OCI-LY1 (cell line): ENCODE measurements at regions not wholly inside any gene's neighbourhood (a gene's known extent, or its start where the extent isn't known, plus 50 kb on each side); places are given as distances from the start of the nearest gene placed in this dataset.

Experiments
- H2AFZ ChIP-seq: fragments of 200-600 bp; sonication (generic), shearing (Covaris generic); 2 replicates; pipeline ENCODE4 v1.6.0; 2014; ENCODE audit warnings: antibody characterized with exemption, mild to moderate bottlenecking, low read length
- H3F3A ChIP-seq: fragments of 200-600 bp; sonication (generic), shearing (Covaris generic); 2 replicates; pipeline ENCODE4 v1.6.0; 2014; ENCODE audit warnings: mild to moderate bottlenecking, antibody characterized with exemption, low read length, moderate library complexity; ENCODE audit not compliant: insufficient read depth
- H3K27ac ChIP-seq: fragments of 200-600 bp; sonication (generic); 2 replicates; pipeline ENCODE4 v1.5.1; 2014; ENCODE audit warnings: low read length, mixed run types, mild to moderate bottlenecking, low read depth; ENCODE audit not compliant: poor library complexity, severe bottlenecking
- H3K27me3 ChIP-seq: fragments of 200-600 bp; sonication (generic); 2 replicates; pipeline ENCODE4 v1.6.0; 2014; ENCODE audit warnings: antibody characterized with exemption, mild to moderate bottlenecking, low read length, moderate library complexity; ENCODE audit not compliant: insufficient read depth
- H3K36me3 ChIP-seq: fragments of 200-600 bp; sonication (generic); 2 replicates; pipeline ENCODE4 v1.6.1; 2014; ENCODE audit warnings: mild to moderate bottlenecking, antibody characterized with exemption, low read length, moderate library complexity, mixed read lengths; ENCODE audit not compliant: insufficient read depth
- H3K4me1 ChIP-seq: fragments of 200-600 bp; sonication (generic); 2 replicates; pipeline ENCODE4 v1.5.1; 2014; ENCODE audit warnings: mild to moderate bottlenecking, low read length, moderate library complexity; ENCODE audit not compliant: insufficient read depth, severe bottlenecking
- H3K4me2 ChIP-seq: fragments of 200-600 bp; sonication (generic), shearing (Covaris generic); 2 replicates; pipeline ENCODE4 v1.6.1; 2014; ENCODE audit warnings: low read length
- H3K4me3 ChIP-seq: fragments of 200-600 bp; sonication (generic); 2 replicates; pipeline ENCODE4 v1.5.1; 2014; ENCODE audit warnings: low read length, low read depth, mild to moderate bottlenecking, mixed read lengths; ENCODE audit not compliant: poor library complexity, severe bottlenecking
- H3K79me2 ChIP-seq: fragments of 200-600 bp; shearing (Covaris generic); 2 replicates; pipeline ENCODE4 v1.6.1; 2016; ENCODE audit warnings: mixed run types, low read length, mixed read lengths; ENCODE audit not compliant: insufficient read depth
- H3K9ac ChIP-seq: fragments of 200-600 bp; sonication (generic), shearing (Covaris generic); 2 replicates; pipeline ENCODE4 v1.6.1; 2014; ENCODE audit warnings: mild to moderate bottlenecking, low read length, mixed read lengths
- H3K9me2 ChIP-seq: fragments of 200-600 bp; sonication (generic), shearing (Covaris generic); 2 replicates; pipeline ENCODE4 v1.6.1; 2014; ENCODE audit warnings: low read depth, mild to moderate bottlenecking, low read length, mixed read lengths
- H3K9me3 ChIP-seq: fragments of 200-600 bp; shearing (Covaris generic); 2 replicates; pipeline ENCODE4 v1.6.1; 2014; ENCODE audit warnings: low read length, mixed read lengths
- H4K20me1 ChIP-seq: fragments of 200-600 bp; sonication (generic), shearing (Covaris generic); 2 replicates; pipeline ENCODE4 v1.6.0; 2016; ENCODE audit warnings: mild to moderate bottlenecking, low read length; ENCODE audit not compliant: insufficient read depth
- CTCF ChIP-seq: fragments of 200-600 bp; sonication (generic), shearing (Covaris generic); IDR thresholded peaks from 2 replicates; pipeline ENCODE4 v1.5.1; 2017; ENCODE audit warnings: mild to moderate bottlenecking, antibody characterized with exemption, low read length, moderate library complexity, mixed read lengths
- EZH2 ChIP-seq: fragments of 200-600 bp; sonication (generic), shearing (Covaris generic); IDR thresholded peaks from 2 replicates; pipeline ENCODE4 v1.8.0; 2017; ENCODE audit warnings: borderline replicate concordance, mixed run types, mild to moderate bottlenecking, antibody characterized with exemption, low read length, moderate library complexity, mixed read lengths

GRCh38 chr11:121780971-121781370 is 328.2 kb upstream of the SORL1-AS1 start:
- Histone ChIP-seq H3F3A (no peaks in the 10 kb centered on the region), H3K9ac (no peak overlapping the region), H4K20me1 (no peaks in the 10 kb centered on the region), H3K27me3 (no peaks in the 10 kb centered on the region), H3K27ac (no peak overlapping the region), H3K9me3 (no peaks in the 10 kb centered on the region), H3K9me2 (no peaks in the 10 kb centered on the region), H3K36me3 (no peaks in the 10 kb centered on the region), H2AFZ (no peak overlapping the region), H3K4me3 (no peak overlapping the region), H3K4me2 (no peak overlapping the region), H3K79me2 (no peaks in the 10 kb centered on the region), H3K4me1 (no peaks in the 10 kb centered on the region)
- TF ChIP-seq CTCF (no peak), EZH2 (no peak)

GRCh38 chr11:121777056-121777455 is 324.3 kb upstream of the SORL1-AS1 start:
- Histone ChIP-seq H3K27ac (no peak overlapping the region), H3K27me3 (no peaks in the 10 kb centered on the region), H3F3A (no peaks in the 10 kb centered on the region), H3K79me2 (no peaks in the 10 kb centered on the region), H3K36me3 (no peaks in the 10 kb centered on the region), H3K4me2 (no peak overlapping the region), H3K9me3 (no peaks in the 10 kb centered on the region), H4K20me1 (no peaks in the 10 kb centered on the region), H3K4me3 (no peak overlapping the region), H2AFZ (no peak overlapping the region), H3K9me2 (no peaks in the 10 kb centered on the region), H3K4me1 (no peaks in the 10 kb centered on the region), H3K9ac (no peak overlapping the region)
- TF ChIP-seq CTCF (no peak), EZH2 (no peak)

GRCh38 chr11:121775276-121775675 is 322.5 kb upstream of the SORL1-AS1 start:
- H3K9me3 ChIP-seq: no peaks in the 10 kb centered on the region
- TF ChIP-seq CTCF: no peak
- no peaks in the 10 kb centered on the region for H3K27me3 ChIP-seq

More at GRCh38 chr11:121775276-121775675, 322.5 kb upstream of the SORL1-AS1 start:
- H3K9me2 ChIP-seq: no peaks in the 10 kb centered on the region
- no peak overlapping the region for H3K4me2 ChIP-seq
- H4K20me1 ChIP-seq: no peaks in the 10 kb centered on the region
- no peaks in the 10 kb centered on the region for H3K4me1 ChIP-seq
- no peaks in the 10 kb centered on the region for H3K79me2 ChIP-seq
- H3F3A ChIP-seq: no peaks in the 10 kb centered on the region
- H3K27ac ChIP-seq: no peak overlapping the region
- no peak overlapping the region for H3K4me3 ChIP-seq
- no peaks in the 10 kb centered on the region for H3K36me3 ChIP-seq
- H2AFZ ChIP-seq: no peak overlapping the region
- H3K9ac ChIP-seq: no peak overlapping the region
